ENCODE measurements at regions not wholly inside any gene's neighbourhood (a gene's known extent, or its start where the extent isn't known, plus 50 kb on each side); places are given as distances from the start of the nearest gene placed in this dataset.

DNA sequence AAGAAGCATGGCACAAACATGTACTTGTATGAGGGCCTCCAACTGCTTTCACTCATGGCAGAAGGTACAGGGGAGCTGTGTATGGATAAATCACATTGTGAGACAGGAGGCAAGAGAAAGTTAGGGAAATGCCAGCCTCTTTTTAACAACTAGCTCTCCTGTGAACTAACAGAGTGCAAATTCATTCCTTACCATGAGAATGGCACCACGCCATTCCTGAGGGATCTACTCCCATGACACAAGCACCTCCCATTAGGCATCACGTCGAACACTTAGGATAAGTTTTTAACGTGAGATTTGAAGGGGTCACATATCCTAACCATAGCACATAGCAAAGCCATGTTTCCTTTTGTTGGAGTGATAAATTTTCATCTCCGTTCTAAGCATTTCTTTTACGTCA is 747.2 kb upstream of the CHD1 start:
- no peak for TF ChIP-seq EZH2 (IDR thresholded peaks at IDR 0.05)
- TF ChIP-seq, protein P1, sequence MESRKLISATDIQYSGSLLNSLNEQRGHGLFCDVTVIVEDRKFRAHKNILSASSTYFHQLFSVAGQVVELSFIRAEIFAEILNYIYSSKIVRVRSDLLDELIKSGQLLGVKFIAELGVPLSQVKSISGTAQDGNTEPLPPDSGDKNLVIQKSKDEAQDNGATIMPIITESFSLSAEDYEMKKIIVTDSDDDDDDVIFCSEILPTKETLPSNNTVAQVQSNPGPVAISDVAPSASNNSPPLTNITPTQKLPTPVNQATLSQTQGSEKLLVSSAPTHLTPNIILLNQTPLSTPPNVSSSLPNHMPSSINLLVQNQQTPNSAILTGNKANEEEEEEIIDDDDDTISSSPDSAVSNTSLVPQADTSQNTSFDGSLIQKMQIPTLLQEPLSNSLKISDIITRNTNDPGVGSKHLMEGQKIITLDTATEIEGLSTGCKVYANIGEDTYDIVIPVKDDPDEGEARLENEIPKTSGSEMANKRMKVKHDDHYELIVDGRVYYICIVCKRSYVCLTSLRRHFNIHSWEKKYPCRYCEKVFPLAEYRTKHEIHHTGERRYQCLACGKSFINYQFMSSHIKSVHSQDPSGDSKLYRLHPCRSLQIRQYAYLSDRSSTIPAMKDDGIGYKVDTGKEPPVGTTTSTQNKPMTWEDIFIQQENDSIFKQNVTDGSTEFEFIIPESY (IDR thresholded peaks at IDR 0.05; ENCODE audit: extremely low read depth, insufficient replicate concordance, low read length): no peak
- TF ChIP-seq POLR2A (IDR thresholded peaks at IDR 0.05; ENCODE audit: borderline replicate concordance, extremely low read depth, insufficient read depth, insufficient read length): no peak
- TF ChIP-seq, protein P2, sequence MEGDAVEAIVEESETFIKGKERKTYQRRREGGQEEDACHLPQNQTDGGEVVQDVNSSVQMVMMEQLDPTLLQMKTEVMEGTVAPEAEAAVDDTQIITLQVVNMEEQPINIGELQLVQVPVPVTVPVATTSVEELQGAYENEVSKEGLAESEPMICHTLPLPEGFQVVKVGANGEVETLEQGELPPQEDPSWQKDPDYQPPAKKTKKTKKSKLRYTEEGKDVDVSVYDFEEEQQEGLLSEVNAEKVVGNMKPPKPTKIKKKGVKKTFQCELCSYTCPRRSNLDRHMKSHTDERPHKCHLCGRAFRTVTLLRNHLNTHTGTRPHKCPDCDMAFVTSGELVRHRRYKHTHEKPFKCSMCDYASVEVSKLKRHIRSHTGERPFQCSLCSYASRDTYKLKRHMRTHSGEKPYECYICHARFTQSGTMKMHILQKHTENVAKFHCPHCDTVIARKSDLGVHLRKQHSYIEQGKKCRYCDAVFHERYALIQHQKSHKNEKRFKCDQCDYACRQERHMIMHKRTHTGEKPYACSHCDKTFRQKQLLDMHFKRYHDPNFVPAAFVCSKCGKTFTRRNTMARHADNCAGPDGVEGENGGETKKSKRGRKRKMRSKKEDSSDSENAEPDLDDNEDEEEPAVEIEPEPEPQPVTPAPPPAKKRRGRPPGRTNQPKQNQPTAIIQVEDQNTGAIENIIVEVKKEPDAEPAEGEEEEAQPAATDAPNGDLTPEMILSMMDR (IDR thresholded peaks at IDR 0.05 in 2 of 3, conservative IDR thresholded peaks at IDR 0.05 in 1 of 3; ENCODE audit: borderline replicate concordance in 1 of 3, insufficient read depth in 1 of 3, low read depth in 2 of 3, low read length in 2 of 3): no peak
- TF ChIP-seq EZH2phosphoT487 (IDR thresholded peaks at IDR 0.05; ENCODE audit: borderline replicate concordance): no peak
- TF ChIP-seq, protein P3, sequence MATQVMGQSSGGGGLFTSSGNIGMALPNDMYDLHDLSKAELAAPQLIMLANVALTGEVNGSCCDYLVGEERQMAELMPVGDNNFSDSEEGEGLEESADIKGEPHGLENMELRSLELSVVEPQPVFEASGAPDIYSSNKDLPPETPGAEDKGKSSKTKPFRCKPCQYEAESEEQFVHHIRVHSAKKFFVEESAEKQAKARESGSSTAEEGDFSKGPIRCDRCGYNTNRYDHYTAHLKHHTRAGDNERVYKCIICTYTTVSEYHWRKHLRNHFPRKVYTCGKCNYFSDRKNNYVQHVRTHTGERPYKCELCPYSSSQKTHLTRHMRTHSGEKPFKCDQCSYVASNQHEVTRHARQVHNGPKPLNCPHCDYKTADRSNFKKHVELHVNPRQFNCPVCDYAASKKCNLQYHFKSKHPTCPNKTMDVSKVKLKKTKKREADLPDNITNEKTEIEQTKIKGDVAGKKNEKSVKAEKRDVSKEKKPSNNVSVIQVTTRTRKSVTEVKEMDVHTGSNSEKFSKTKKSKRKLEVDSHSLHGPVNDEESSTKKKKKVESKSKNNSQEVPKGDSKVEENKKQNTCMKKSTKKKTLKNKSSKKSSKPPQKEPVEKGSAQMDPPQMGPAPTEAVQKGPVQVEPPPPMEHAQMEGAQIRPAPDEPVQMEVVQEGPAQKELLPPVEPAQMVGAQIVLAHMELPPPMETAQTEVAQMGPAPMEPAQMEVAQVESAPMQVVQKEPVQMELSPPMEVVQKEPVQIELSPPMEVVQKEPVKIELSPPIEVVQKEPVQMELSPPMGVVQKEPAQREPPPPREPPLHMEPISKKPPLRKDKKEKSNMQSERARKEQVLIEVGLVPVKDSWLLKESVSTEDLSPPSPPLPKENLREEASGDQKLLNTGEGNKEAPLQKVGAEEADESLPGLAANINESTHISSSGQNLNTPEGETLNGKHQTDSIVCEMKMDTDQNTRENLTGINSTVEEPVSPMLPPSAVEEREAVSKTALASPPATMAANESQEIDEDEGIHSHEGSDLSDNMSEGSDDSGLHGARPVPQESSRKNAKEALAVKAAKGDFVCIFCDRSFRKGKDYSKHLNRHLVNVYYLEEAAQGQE (IDR thresholded peaks at IDR 0.05; ENCODE audit: low read depth): no peak
- no peak for TF ChIP-seq CEBPB (IDR thresholded peaks at IDR 0.05; ENCODE audit: low read depth)
- TF ChIP-seq TCF7L2 (IDR thresholded peaks at IDR 0.05; ENCODE audit: borderline replicate concordance, extremely low read depth, insufficient read depth, insufficient read length): no peak
- no peak for TF ChIP-seq SIN3A (IDR thresholded peaks at IDR 0.05; ENCODE audit: low read depth)
- no peak for TF ChIP-seq SP1 (IDR thresholded peaks at IDR 0.05; ENCODE audit: low read depth)
- TF ChIP-seq, protein P4, sequence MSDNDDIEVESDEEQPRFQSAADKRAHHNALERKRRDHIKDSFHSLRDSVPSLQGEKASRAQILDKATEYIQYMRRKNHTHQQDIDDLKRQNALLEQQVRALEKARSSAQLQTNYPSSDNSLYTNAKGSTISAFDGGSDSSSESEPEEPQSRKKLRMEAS (IDR thresholded peaks at IDR 0.05): no peak
- no peak for TF ChIP-seq ZNF274 (IDR thresholded peaks at IDR 0.05; ENCODE audit: low read depth, low read length)
- TF ChIP-seq JUND (IDR thresholded peaks at IDR 0.05): no peak
